MCF 10A (cell line): ENCODE measurements at regions not wholly inside any gene's neighbourhood (a gene's known extent, or its start where the extent isn't known, plus 50 kb on each side); places are given as distances from the start of the nearest gene placed in this dataset.

Experiments
- BruUV-seq: library from RNA; stranded (reverse); fragments of 400-500 nt; replicated peaks from 2 replicates; lab custom pipeline; 2021; lab: Mats Ljungman, UMichigan
- CTCF ChIA-PET: fragments of 300-600 bp; sonication (Branson Sonifier 250); formaldehyde crosslinking; extraction: SDS; loops from one replicate; lab custom pipeline; 2021; ENCODE audit warnings: antibody characterized with exemption, inconsistent platforms; lab: Yijun Ruan, JAX
- POLR2A ChIA-PET: fragments of 300-600, 350-650 bp; sonication (Branson Sonifier 250); formaldehyde crosslinking; extraction: SDS; loops from one replicate; lab custom pipeline; 2020; ENCODE audit warnings: antibody characterized with exemption, inconsistent platforms; lab: Yijun Ruan, JAX
- DNase-seq: peaks from one replicate; pipeline ENCODE4 v3.0.0-alpha.2; 2018; ENCODE audit not compliant: unreplicated experiment
- H3K27ac Mint-ChIP-seq: one replicate; pipeline ENCODE4 v1.8.0; 2022; ENCODE audit warnings: mild to moderate bottlenecking, low read depth, mixed read lengths; ENCODE audit not compliant: unreplicated experiment
- H3K27me3 Mint-ChIP-seq: one replicate; pipeline ENCODE4 v1.8.0; 2022; ENCODE audit warnings: mixed read lengths; ENCODE audit not compliant: insufficient read depth, unreplicated experiment
- H3K36me3 Mint-ChIP-seq: one replicate; pipeline ENCODE4 v1.8.0; 2022; ENCODE audit warnings: mild to moderate bottlenecking, moderate library complexity, mixed read lengths; ENCODE audit not compliant: insufficient read depth, unreplicated experiment
- H3K4me1 Mint-ChIP-seq: one replicate; pipeline ENCODE4 v1.8.0; 2022; ENCODE audit warnings: mixed read lengths; ENCODE audit not compliant: insufficient read depth, unreplicated experiment
- H3K4me3 Mint-ChIP-seq: one replicate; pipeline ENCODE4 v1.8.0; 2022; ENCODE audit warnings: mild to moderate bottlenecking, moderate library complexity, mixed read lengths; ENCODE audit not compliant: unreplicated experiment
- H3K9me3 Mint-ChIP-seq: one replicate; pipeline ENCODE4 v1.8.0; 2022; ENCODE audit warnings: mixed read lengths; ENCODE audit not compliant: unreplicated experiment
- CTCF ChIP-seq: fragments of 200-600 bp; IDR thresholded peaks from one replicate; pipeline ENCODE4 v1.8.0; 2022; ENCODE audit warnings: antibody characterized with exemption, mild to moderate bottlenecking; ENCODE audit not compliant: unreplicated experiment
- intact Hi-C: fragments of 100-400 bp; cut with micrococcal nuclease; formaldehyde crosslinking; loops from 2 replicates; pipeline ENCODE4 v1.14.1; 2022

- TF ChIP-seq CTCF, result no peak
- no peak overlapping the region for H3K4me3 Mint-ChIP-seq
- BruUV-seq, result no TSS peak
- ChIA-PET CTCF (no interaction called here), POLR2A (no interaction called here)
- no peak for DNase-seq
- peaks cover 9% of the 10 kb centered on the region for H3K9me3 Mint-ChIP-seq
- intact Hi-C loops, result no loop called here
- H3K36me3 Mint-ChIP-seq, result no peaks in the 10 kb centered on the region
- H3K27me3 Mint-ChIP-seq, result no peaks in the 10 kb centered on the region
- H3K4me1 Mint-ChIP-seq, result peaks cover 6% of the 10 kb centered on the region
- no peak overlapping the region for H3K27ac Mint-ChIP-seq
Measured at GRCh38 chr2:138280999-138281695, 220.4 kb upstream of the SPOPL start.

- Mint-ChIP-seq H3K27me3 (no peaks in the 10 kb centered on the region), H3K9me3 (peaks cover 9% of the 10 kb centered on the region), H3K36me3 (no peaks in the 10 kb centered on the region), H3K4me3 (no peak overlapping the region), H3K4me1 (no peaks in the 10 kb centered on the region), H3K27ac (no peak overlapping the region)
- TF ChIP-seq CTCF, result no peak
- intact Hi-C loops, result no loop called here
- BruUV-seq, result no TSS peak
- POLR2A ChIA-PET, result no interaction called here
- CTCF ChIA-PET, result interaction anchor here (0.5 kb wide), 1 partner anchor 104 kb away, joined by 3 read pairs; no protein-coding TSS in a partner anchor
- no peak for DNase-seq
Measured at GRCh38 chr2:138282014-138282672, 219.4 kb upstream of the SPOPL start.

- H3K27me3 Mint-ChIP-seq, result no peaks in the 10 kb centered on the region
- peak; percentile 13 for DNase-seq
- peaks cover 10% of the 10 kb centered on the region for H3K4me1 Mint-ChIP-seq
- no peaks in the 10 kb centered on the region for H3K36me3 Mint-ChIP-seq
- no peak overlapping the region for H3K4me3 Mint-ChIP-seq
- ChIA-PET CTCF (interaction anchor here (1.0 kb wide), 1 partner anchor 213 kb away, joined by 6 read pairs; no protein-coding TSS in a partner anchor), POLR2A (no interaction called here)
- no TSS peak for BruUV-seq
- no peak overlapping the region for H3K27ac Mint-ChIP-seq
- H3K9me3 Mint-ChIP-seq, result no peaks in the 10 kb centered on the region
- intact Hi-C loops, result no loop called here
- TF ChIP-seq CTCF, result no peak
Measured at GRCh38 chr2:138291805-138292204, 209.8 kb upstream of the SPOPL start.

GRCh38 chr2:138293045-138293444 is 208.5 kb upstream of the SPOPL start:
- H3K27me3 Mint-ChIP-seq, result no peaks in the 10 kb centered on the region
- intact Hi-C loops, result no loop called here
- no peak for DNase-seq
- ChIA-PET CTCF (no interaction called here), POLR2A (no interaction called here)
- H3K36me3 Mint-ChIP-seq, result no peaks in the 10 kb centered on the region
- BruUV-seq, result no TSS peak
- TF ChIP-seq CTCF, result no peak
- H3K9me3 Mint-ChIP-seq, result no peaks in the 10 kb centered on the region
- H3K4me3 Mint-ChIP-seq, result no peak overlapping the region
- H3K27ac Mint-ChIP-seq, result no peak overlapping the region
- peaks cover 10% of the 10 kb centered on the region for H3K4me1 Mint-ChIP-seq
